ENCODE measurements at regions not wholly inside any gene's neighbourhood (a gene's known extent, or its start where the extent isn't known, plus 50 kb on each side); places are given as distances from the start of the nearest gene placed in this dataset.

- TF ChIP-seq EZH2 (IDR thresholded peaks at IDR 0.05; ENCODE audit: borderline replicate concordance, insufficient read depth, low read depth, low read length, poor library complexity, severe bottlenecking), result no peak
- no peak for TF ChIP-seq CTCF (IDR thresholded peaks at IDR 0.05)
Measured at GRCh38 chr3:170749765-170750477, 120.1 kb downstream of the RPL22L1 start.
